HEK293T (cell line): ENCODE measurements at regions not wholly inside any gene's neighbourhood (a gene's known extent, or its start where the extent isn't known, plus 50 kb on each side); places are given as distances from the start of the nearest gene placed in this dataset.

Experiments
- CTCF ChIA-PET: fragments of 350-600 bp; formaldehyde crosslinking; extraction: SDS; loops from one replicate; lab custom pipeline; 2021; ENCODE audit warnings: antibody characterized with exemption, inconsistent platforms; lab: Yijun Ruan, JAX
- POLR2A ChIA-PET: fragments of 350-600 bp; formaldehyde crosslinking; extraction: SDS; loops from one replicate; lab custom pipeline; 2020; ENCODE audit warnings: antibody characterized with exemption, inconsistent platforms; lab: Yijun Ruan, JAX
- DNase-seq: peaks from one replicate; pipeline ENCODE4 v3.0.0; 2012; ENCODE audit warnings: mixed read lengths; ENCODE audit errors: extremely low spot score
- ARNT ChIP-seq: fragments of 450-650 bp; IDR thresholded peaks from 2 replicates; pipeline ENCODE4 v1.6.1; 2017; ENCODE audit warnings: mild to moderate bottlenecking
- BHLHE40 ChIP-seq: fragments of 450-650 bp; IDR thresholded peaks from 2 replicates; pipeline ENCODE4 v1.6.1; 2016; ENCODE audit warnings: mild to moderate bottlenecking, moderate library complexity, borderline replicate concordance
- CTBP1 ChIP-seq: fragments of 450-650 bp; IDR thresholded peaks from 2 replicates; pipeline ENCODE4 v1.6.1; 2016; ENCODE audit warnings: borderline replicate concordance
- ELF4 ChIP-seq: fragments of 450-650 bp; IDR thresholded peaks from 2 replicates; pipeline ENCODE4 v1.6.1; 2017; ENCODE audit warnings: antibody characterized with exemption
- FOXA1 ChIP-seq: fragments of 450-650 bp; IDR thresholded peaks from 2 replicates; pipeline ENCODE4 v1.6.1; 2016; ENCODE audit warnings: mild to moderate bottlenecking
- FOXK2 ChIP-seq: fragments of 450-650 bp; IDR thresholded peaks from 2 replicates; pipeline ENCODE4 v1.6.1; 2016; ENCODE audit warnings: mild to moderate bottlenecking
- FOXM1 ChIP-seq: fragments of 450-650 bp; IDR thresholded peaks from 2 replicates; pipeline ENCODE4 v1.6.1; 2017; ENCODE audit warnings: mild to moderate bottlenecking, borderline replicate concordance
- HDGF ChIP-seq: fragments of 450-650 bp; IDR thresholded peaks from 2 replicates; pipeline ENCODE4 v1.6.1; 2017; ENCODE audit warnings: antibody characterized with exemption, borderline replicate concordance
- L3MBTL2 ChIP-seq: fragments of 450-650 bp; conservative IDR thresholded peaks from 2 replicates; pipeline ENCODE4 v1.6.1; 2016; ENCODE audit warnings: mild to moderate bottlenecking
- LEF1 ChIP-seq: fragments of 450-650 bp; IDR thresholded peaks from 2 replicates; pipeline ENCODE4 v1.6.1; 2017; ENCODE audit warnings: mild to moderate bottlenecking, borderline replicate concordance
- NFRKB ChIP-seq: fragments of 450-650 bp; IDR thresholded peaks from 2 replicates; pipeline ENCODE4 v1.6.1; 2016; ENCODE audit warnings: mild to moderate bottlenecking, moderate library complexity
- PKNOX1 ChIP-seq: fragments of 450-650 bp; IDR thresholded peaks from 2 replicates; pipeline ENCODE4 v1.6.1; 2016
- SP1 ChIP-seq: fragments of 450-650 bp; IDR thresholded peaks from 2 replicates; pipeline ENCODE4 v1.6.1; 2017
- SUZ12 ChIP-seq: fragments of 450-650 bp; IDR thresholded peaks from 2 replicates; pipeline ENCODE4 v1.6.1; 2016; ENCODE audit warnings: mild to moderate bottlenecking
- TARDBP ChIP-seq: fragments of 450-650 bp; IDR thresholded peaks from 2 replicates; pipeline ENCODE4 v1.6.1; 2016
- ZNF384 ChIP-seq: fragments of 450-650 bp; IDR thresholded peaks from 2 replicates; pipeline ENCODE4 v1.6.1; 2016

DNA sequence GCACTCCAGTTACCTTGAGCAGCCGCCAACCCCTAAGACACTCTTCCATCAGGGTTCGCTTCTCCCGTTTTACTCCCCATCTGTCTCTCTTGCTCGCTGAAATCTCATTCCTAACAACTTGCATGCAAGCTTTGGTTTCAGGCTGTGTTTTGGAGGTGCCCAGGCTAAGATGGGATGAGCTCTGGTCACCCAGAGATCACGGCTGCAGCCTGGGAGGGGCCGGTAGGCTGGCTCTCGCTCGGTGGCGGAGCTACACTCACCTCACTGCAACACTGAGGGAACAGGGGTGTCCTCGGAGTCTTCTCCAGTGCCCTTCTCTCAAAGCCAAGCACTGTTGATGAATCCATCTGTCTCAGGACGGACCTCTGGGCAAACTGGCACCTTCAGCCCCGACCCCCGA lies 197.5 kb downstream of the BARX2 start:
- POLR2A ChIA-PET, result no interaction called here
- CTCF ChIA-PET, result no interaction called here
- TF ChIP-seq FOXA1 (no peak), ELF4 (no peak), FOXM1 (no peak), SP1 (no peak), LEF1 (no peak), FOXK2 (no peak), HDGF (no peak), ARNT (no peak), TARDBP (no peak), PKNOX1 (no peak), L3MBTL2 (no peak), BHLHE40 (no peak), ZNF384 (no peak), CTBP1 (no peak), SUZ12 (no peak)
- no peak for DNase-seq

- ChIA-PET CTCF (no interaction called here), POLR2A (no interaction called here)
Measured at GRCh38 chr11:129574431-129574830, 198.8 kb downstream of the BARX2 start.

DNA sequence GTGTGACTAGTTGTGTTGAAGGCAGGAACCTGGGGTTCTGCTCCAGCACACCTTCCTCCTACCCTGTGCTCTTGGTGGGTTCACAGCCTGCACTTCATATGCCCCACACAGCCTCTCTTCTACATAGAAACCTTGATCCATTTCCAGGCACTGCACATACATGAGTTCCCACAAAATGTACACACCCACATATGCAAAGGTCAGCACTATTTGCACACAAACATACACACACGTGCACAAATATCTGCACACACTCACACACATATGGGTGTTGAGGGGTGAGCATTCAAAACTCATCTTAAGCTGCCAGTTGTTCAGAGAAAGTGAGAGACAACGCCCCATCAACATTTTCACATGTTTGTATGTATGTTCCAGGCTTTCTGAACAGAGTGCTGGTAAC lies 201.0 kb downstream of the BARX2 start:
- CTCF ChIA-PET, result no interaction called here
- POLR2A ChIA-PET, result no interaction called here
- DNase-seq, result no peak
- TF ChIP-seq PKNOX1 (no peak), ELF4 (no peak), ZNF384 (no peak), NFRKB (no peak), FOXA1 (no peak)

More at GRCh38 chr11:129574431-129574830, 198.8 kb downstream of the BARX2 start:
- no peak for TF ChIP-seq FOXK2
- no peak for TF ChIP-seq SUZ12
- no peak for TF ChIP-seq PKNOX1
- no peak for TF ChIP-seq BHLHE40
- TF ChIP-seq NFRKB, result no peak
- TF ChIP-seq ARNT, result no peak
- no peak for TF ChIP-seq ELF4
- TF ChIP-seq LEF1, result no peak
- TF ChIP-seq FOXA1, result no peak
- no peak for TF ChIP-seq SP1
- no peak for TF ChIP-seq FOXM1
- no peak for TF ChIP-seq CTBP1
- no peak for TF ChIP-seq L3MBTL2
- TF ChIP-seq HDGF, result no peak
- no peak for TF ChIP-seq ZNF384
- TF ChIP-seq TARDBP, result no peak
- DNase-seq, result no peak

- CTCF ChIA-PET, result interaction anchor here (1.0 kb wide), 1 partner anchor 17 kb away, joined by 3 read pairs; no protein-coding TSS in a partner anchor
- no peak for TF ChIP-seq L3MBTL2
- no peak for TF ChIP-seq LEF1
- no peak for TF ChIP-seq FOXM1
- TF ChIP-seq SUZ12, result no peak
- no peak for TF ChIP-seq BHLHE40
- no peak for TF ChIP-seq FOXA1
- no peak for TF ChIP-seq TARDBP
- no peak for TF ChIP-seq ELF4
- TF ChIP-seq PKNOX1, result no peak
- no peak for TF ChIP-seq NFRKB
- TF ChIP-seq ZNF384, result no peak
- no peak for TF ChIP-seq ARNT
- no peak for TF ChIP-seq HDGF
- no peak for TF ChIP-seq CTBP1
- no peak for TF ChIP-seq FOXK2
- no peak for TF ChIP-seq SP1
- POLR2A ChIA-PET, result no interaction called here
- no peak for DNase-seq
Measured at GRCh38 chr11:129578006-129578405, 202.4 kb downstream of the BARX2 start.

- POLR2A ChIA-PET, result no interaction called here
- CTCF ChIA-PET, result no interaction called here
- no peak for TF ChIP-seq CTBP1
- TF ChIP-seq FOXK2, result no peak
- TF ChIP-seq TARDBP, result no peak
- TF ChIP-seq NFRKB, result no peak
- no peak for TF ChIP-seq HDGF
- no peak for TF ChIP-seq ARNT
- no peak for TF ChIP-seq PKNOX1
- no peak for TF ChIP-seq BHLHE40
- no peak for DNase-seq
Measured at GRCh38 chr11:129580278-129580677, 204.6 kb downstream of the BARX2 start.
